H1 (cell line): ENCODE measurements at regions not wholly inside any gene's neighbourhood (a gene's known extent, or its start where the extent isn't known, plus 50 kb on each side); places are given as distances from the start of the nearest gene placed in this dataset.

Experiments
- CTCF ChIA-PET: fragments of 300-600 bp; sonication (Branson Sonifier 250); formaldehyde crosslinking; loops from one replicate; lab custom pipeline; 2021; ENCODE audit not compliant: partially characterized antibody; lab: Charles Lee
- POLR2A ChIA-PET: fragments of 300-600 bp; sonication (Branson Sonifier 250); formaldehyde crosslinking; loops from one replicate; lab custom pipeline; 2021; ENCODE audit warnings: inconsistent platforms; ENCODE audit not compliant: partially characterized antibody; lab: Charles Lee
- DNase-seq, 2 experiments: peaks; one replicate each; pipeline versions ENCODE4 v3.0.0 to v3.0.0-alpha.2; 2010 to 2022; ENCODE audit warnings: low spot score in 2 of 2, low read depth in 1 of 2, mixed read lengths in 1 of 2
- FAIRE-seq: peaks from 2 replicates; lab custom pipeline; 2011; peaks lifted over from hg19 to GRCh38; lab: Jason Lieb, UNC
- H2AFZ ChIP-seq: 2 replicates; pipeline ENCODE4 v1.8.1; 2012; ENCODE audit warnings: low read length, inconsistent platforms
- H2AK5ac ChIP-seq: 2 replicates; pipeline ENCODE4 v1.6.1; 2013; ENCODE audit warnings: low read depth, low read length
- H2BK120ac ChIP-seq: replicated peaks from 2 replicates; pipeline ENCODE3; 2013; ENCODE audit warnings: low read depth, low read length, inconsistent platforms
- H2BK12ac ChIP-seq: 2 replicates; pipeline ENCODE4 v1.6.1; 2013; ENCODE audit warnings: low read depth, low read length
- H2BK15ac ChIP-seq: 2 replicates; pipeline ENCODE4 v1.6.1; 2013; ENCODE audit warnings: low read length
- H2BK20ac ChIP-seq: 2 replicates; pipeline ENCODE4 v1.6.1; 2013; ENCODE audit warnings: low read length
- H2BK5ac ChIP-seq: 2 replicates; pipeline ENCODE4 v1.6.1; 2013; ENCODE audit warnings: low read depth, low read length
- H3K14ac ChIP-seq: 2 replicates; pipeline ENCODE4 v1.6.1; 2013; ENCODE audit warnings: inconsistent platforms; ENCODE audit not compliant: insufficient read length
- H3K18ac ChIP-seq: 2 replicates; pipeline ENCODE4 v1.6.1; 2013; ENCODE audit warnings: low read length; ENCODE audit errors: extremely low read depth
- H3K23ac ChIP-seq: 2 replicates; pipeline ENCODE4 v1.6.1; 2013; ENCODE audit warnings: inconsistent platforms; ENCODE audit not compliant: insufficient read length
- H3K23me2 ChIP-seq: 2 replicates; pipeline ENCODE4 v1.6.1; 2013; ENCODE audit warnings: low read depth, low read length
- H3K27ac ChIP-seq: 2 replicates; pipeline ENCODE4 v1.6.1; 2011; ENCODE audit warnings: low read depth, low read length, inconsistent platforms
- H3K27me3 ChIP-seq, 4 experiments: replicated peaks in 1 of 4; 1 replicate in 1 of 4; 2 replicates in 3 of 4; pipeline versions ENCODE4 v1.6.1 to v1.8.1; 2011 to 2013; ENCODE audit warnings: low read length in 3 of 4, mild to moderate bottlenecking in 3 of 4, inconsistent platforms in 2 of 4, mixed read lengths in 2 of 4, moderate library complexity in 1 of 4; ENCODE audit not compliant: control insufficient read depth in 3 of 4, insufficient read depth in 3 of 4; ENCODE audit errors: extremely low read depth in 1 of 4
- H3K36me3 ChIP-seq, 4 experiments: 2 replicates each; pipeline versions ENCODE4 v1.6.1 to v1.8.1; 2011 to 2013; ENCODE audit warnings: mild to moderate bottlenecking in 4 of 4, low read length in 3 of 4, moderate library complexity in 2 of 4, control low read depth in 1 of 4, inconsistent platforms in 1 of 4; ENCODE audit not compliant: insufficient read depth in 4 of 4, control insufficient read depth in 2 of 4
- H3K4ac ChIP-seq: replicated peaks from 2 replicates; pipeline ENCODE3; 2013; ENCODE audit warnings: low read length, low read depth, mixed read lengths, inconsistent platforms; ENCODE audit not compliant: insufficient read length
- H3K4me1 ChIP-seq, 4 experiments: replicated peaks in 1 of 4; 1 replicate in 1 of 4; 2 replicates in 3 of 4; pipeline versions ENCODE4 v1.6.1 to v1.8.1; 2011 to 2013; ENCODE audit warnings: low read length in 3 of 4, inconsistent platforms in 2 of 4, mixed read lengths in 1 of 4; ENCODE audit not compliant: insufficient read depth in 4 of 4, control insufficient read depth in 3 of 4
- H3K4me2 ChIP-seq, 2 experiments: 2 replicates each; pipeline versions ENCODE4 v1.6.1 to v1.8.1; 2011 to 2013; ENCODE audit warnings: low read depth in 2 of 2, low read length in 2 of 2, control low read depth in 1 of 2, inconsistent platforms in 1 of 2, mild to moderate bottlenecking in 1 of 2; ENCODE audit not compliant: insufficient read depth in 1 of 2
- H3K4me3 ChIP-seq, 4 experiments: fragments of 200-600, 300-600 bp in 1 of 4; sonication (generic), shearing (Covaris generic), sonication (Bioruptor Twin) in 1 of 4; 2 replicates each; pipeline versions ENCODE4 v1.5.1 to v1.8.1; 2011 to 2016; ENCODE audit warnings: low read length in 4 of 4, low read depth in 3 of 4, control low read depth in 2 of 4, inconsistent platforms in 2 of 4, mild to moderate bottlenecking in 2 of 4, mixed read lengths in 1 of 4, moderate library complexity in 1 of 4; ENCODE audit not compliant: insufficient read depth in 2 of 4; ENCODE audit errors: extremely low read depth in 1 of 4
- H3K56ac ChIP-seq: replicated peaks from 2 replicates; pipeline ENCODE3; 2013; ENCODE audit warnings: low read depth, mild to moderate bottlenecking, mixed read lengths, low read length, inconsistent platforms; ENCODE audit not compliant: insufficient read length
- H3K79me1 ChIP-seq: 2 replicates; pipeline ENCODE4 v1.6.1; 2013; ENCODE audit warnings: low read depth, low read length, control low read depth
- H3K79me2 ChIP-seq, 2 experiments: 2 replicates each; pipeline versions ENCODE4 v1.6.1 to v1.8.1; 2012 to 2013; ENCODE audit warnings: low read length in 2 of 2, mild to moderate bottlenecking in 2 of 2, inconsistent platforms in 1 of 2; ENCODE audit not compliant: insufficient read depth in 2 of 2, control insufficient read depth in 1 of 2
- H3K9ac ChIP-seq, 4 experiments: replicated peaks in 1 of 4; 1 replicate in 1 of 4; 2 replicates in 3 of 4; pipeline versions ENCODE4 v1.6.1 to v1.8.1; 2011 to 2013; ENCODE audit warnings: low read depth in 3 of 4, low read length in 3 of 4, control low read depth in 2 of 4, mild to moderate bottlenecking in 2 of 4, moderate library complexity in 2 of 4, inconsistent platforms in 1 of 4; ENCODE audit errors: extremely low read depth in 1 of 4
- H3K9me3 ChIP-seq, 2 experiments: 2 replicates each; pipeline versions ENCODE4 v1.6.1 to v1.8.1; 2012 to 2013; ENCODE audit warnings: mild to moderate bottlenecking in 2 of 2, moderate library complexity in 2 of 2, control low read depth in 1 of 2, inconsistent platforms in 1 of 2, low read depth in 1 of 2, low read length in 1 of 2, mixed read lengths in 1 of 2; ENCODE audit not compliant: insufficient read depth in 2 of 2
- H4K20me1 ChIP-seq, 2 experiments: replicated peaks in 1 of 2; 2 replicates each; pipeline versions ENCODE3 to v1.8.1; 2011 to 2013; ENCODE audit warnings: inconsistent platforms in 2 of 2, low read length in 2 of 2, mild to moderate bottlenecking in 1 of 2; ENCODE audit not compliant: insufficient read depth in 2 of 2, control insufficient read depth in 1 of 2
- H4K5ac ChIP-seq: 2 replicates; pipeline ENCODE4 v1.6.1; 2013; ENCODE audit warnings: low read length, low read depth, mixed read lengths, inconsistent platforms; ENCODE audit not compliant: insufficient read length
- H4K8ac ChIP-seq: 2 replicates; pipeline ENCODE4 v1.8.0; 2013; ENCODE audit warnings: mild to moderate bottlenecking, moderate library complexity, low read length, inconsistent platforms; ENCODE audit not compliant: insufficient read depth; ENCODE audit errors: extremely low read depth
- H4K91ac ChIP-seq: replicated peaks from 2 replicates; pipeline ENCODE3; 2013; ENCODE audit warnings: low read length, mixed read lengths, inconsistent platforms; ENCODE audit not compliant: insufficient read length
- ASH2L ChIP-seq: fragments of 200-600, 300-600 bp; sonication (generic); IDR thresholded peaks from one replicate; pipeline ENCODE4 v1.7.1; 2017; ENCODE audit warnings: low read length
- CBX5 ChIP-seq: fragments of 300-800, 300-1000 bp; sonication (generic); IDR thresholded peaks from 2 replicates; pipeline ENCODE4 v1.7.1; 2016; ENCODE audit warnings: antibody characterized with exemption, low read length, low read depth
- EP300 ChIP-seq, 2 experiments: IDR thresholded peaks; 1 replicate in 1 of 2; 2 replicates in 1 of 2; pipeline ENCODE4 v1.6.1; 2011 to 2012; ENCODE audit warnings: low read depth in 2 of 2, low read length in 2 of 2, mild to moderate bottlenecking in 2 of 2, borderline replicate concordance in 1 of 2, inconsistent platforms in 1 of 2, moderate library complexity in 1 of 2
- GABPA ChIP-seq: IDR thresholded peaks from 2 replicates; pipeline ENCODE4 v1.6.1; 2011; ENCODE audit warnings: mild to moderate bottlenecking, low read length, moderate library complexity, borderline replicate concordance; ENCODE audit not compliant: insufficient read depth
- JUND ChIP-seq: IDR thresholded peaks from 2 replicates; pipeline ENCODE4 v1.6.1; 2011; ENCODE audit warnings: mild to moderate bottlenecking, improper control_type of control experiment, low read length
- KDM4A ChIP-seq: IDR thresholded peaks from one replicate; pipeline ENCODE4 v1.7.1; 2012; ENCODE audit warnings: low read depth, mild to moderate bottlenecking, moderate library complexity, low read length, inconsistent platforms; ENCODE audit not compliant: severe bottlenecking
- RNF2 ChIP-seq: fragments of 200-900, 300-1000 bp; sonication (generic); IDR thresholded peaks from 2 replicates; pipeline ENCODE4 v1.7.1; 2016; ENCODE audit warnings: borderline replicate concordance, low read depth, mild to moderate bottlenecking, antibody characterized with exemption, low read length; ENCODE audit not compliant: poor library complexity, severe bottlenecking; ENCODE audit errors: missing control alignments
- SIX5 ChIP-seq: IDR thresholded peaks from 2 replicates; pipeline ENCODE4 v1.6.1; 2011; ENCODE audit warnings: mild to moderate bottlenecking, low read depth, low read length
- SP2 ChIP-seq: IDR thresholded peaks from 2 replicates; pipeline ENCODE4 v1.6.1; 2012; ENCODE audit warnings: mild to moderate bottlenecking, low read length, inconsistent platforms
- SP4 ChIP-seq: IDR thresholded peaks from 2 replicates; pipeline ENCODE4 v1.6.1; 2012; ENCODE audit warnings: low read length, inconsistent platforms
- TCF12 ChIP-seq: IDR thresholded peaks from 2 replicates; pipeline ENCODE4 v1.6.1; 2011; ENCODE audit warnings: low read depth, mild to moderate bottlenecking, low read length
- WGBS, 2 experiments: shearing (Covaris generic) in 1 of 2; methylation state at CpG; one replicate each; pipeline versions ENCODE4 v1.1.6 to v1.1.7; 2013 to 2015; ENCODE audit warnings: low lambda C conversion rate in 2 of 2, mixed read lengths in 2 of 2, inconsistent platforms in 1 of 2, low coverage in 1 of 2, missing lambda C conversion rate in 1 of 2; ENCODE audit not compliant: insufficient replicate concordance in 2 of 2, insufficient coverage in 1 of 2, insufficient read length in 1 of 2; ENCODE audit errors: extremely low coverage in 1 of 2, missing lambda C conversion rate in 1 of 2; 5-methylcytosine and 5-hydroxymethylcytosine counted together
- TF ChIP-seq, protein P1 (sequence below), 3 experiments: IDR thresholded peaks; 1 replicate in 2 of 3; 2 replicates in 1 of 3; pipeline versions ENCODE4 v1.5.1 to v1.6.1; 2011; ENCODE audit warnings: low read length in 3 of 3, mild to moderate bottlenecking in 3 of 3, inconsistent platforms in 2 of 3, low read depth in 1 of 3, moderate library complexity in 1 of 3; ENCODE audit not compliant: insufficient read depth in 1 of 3; ENCODE audit errors: control extremely low read depth in 1 of 3

- Histone ChIP-seq H3K4me2 (no peak overlapping the region), H2AFZ (no peak overlapping the region), H3K27me3 (no peaks in the 10 kb centered on the region), H3K36me3 (no peaks in the 10 kb centered on the region), H2BK15ac (no peak overlapping the region), H2BK20ac (no peak overlapping the region), H3K23ac (no peak overlapping the region), H3K9me3 (no peaks in the 10 kb centered on the region), H3K27ac (no peak overlapping the region), H2BK5ac (no peak overlapping the region), H2BK12ac (no peak overlapping the region), H3K23me2 (peaks cover 2% of the 10 kb centered on the region; the same call in 1 of the 2 replicates), H3K9ac (no peak overlapping the region), H2AK5ac (no peak overlapping the region), H3K4me3 (no peak overlapping the region), H3K56ac (no peak overlapping the region), H4K20me1 (no peaks in the 10 kb centered on the region), H3K18ac (no peak overlapping the region), H4K8ac (no peak overlapping the region), H3K4ac (no peak overlapping the region), H3K79me2 (no peaks in the 10 kb centered on the region), H3K4me1 (peaks cover 0 to 5% (median 2%) of the 10 kb centered on the region in 4 experiments; a peak in 2 of 7 replicates), H4K5ac (no peak overlapping the region), H3K14ac (no peak overlapping the region), H2BK120ac (no peak overlapping the region), H3K79me1 (no peaks in the 10 kb centered on the region), H4K91ac (no peak overlapping the region)
- DNase-seq (no peak), FAIRE-seq (no peak)
- ChIA-PET POLR2A (no interaction called here), CTCF (interaction anchor here (3.7 kb wide), 1 partner anchor 11 kb away, joined by 19 read pairs; no protein-coding TSS in a partner anchor)
- WGBS, 2 experiments, result 100% methylated on average over 1 of the region's 1 CpG; no CpG with 5 or more reads in 1 of the 2 experiments
- TF ChIP-seq GABPA (no peak), KDM4A (no peak), SP4 (no peak), SP2 (no peak), TCF12 (no peak), EP300 (IDR thresholded peaks at IDR 0.05; ENCODE audit: borderline replicate concordance in 1 of 2, low read depth in 2 of 2, low read length in 2 of 2) (no peak), SIX5 (no peak), RNF2 (no peak), JUND (no peak), ASH2L (no peak), CBX5 (no peak)
- TF ChIP-seq, protein P1, sequence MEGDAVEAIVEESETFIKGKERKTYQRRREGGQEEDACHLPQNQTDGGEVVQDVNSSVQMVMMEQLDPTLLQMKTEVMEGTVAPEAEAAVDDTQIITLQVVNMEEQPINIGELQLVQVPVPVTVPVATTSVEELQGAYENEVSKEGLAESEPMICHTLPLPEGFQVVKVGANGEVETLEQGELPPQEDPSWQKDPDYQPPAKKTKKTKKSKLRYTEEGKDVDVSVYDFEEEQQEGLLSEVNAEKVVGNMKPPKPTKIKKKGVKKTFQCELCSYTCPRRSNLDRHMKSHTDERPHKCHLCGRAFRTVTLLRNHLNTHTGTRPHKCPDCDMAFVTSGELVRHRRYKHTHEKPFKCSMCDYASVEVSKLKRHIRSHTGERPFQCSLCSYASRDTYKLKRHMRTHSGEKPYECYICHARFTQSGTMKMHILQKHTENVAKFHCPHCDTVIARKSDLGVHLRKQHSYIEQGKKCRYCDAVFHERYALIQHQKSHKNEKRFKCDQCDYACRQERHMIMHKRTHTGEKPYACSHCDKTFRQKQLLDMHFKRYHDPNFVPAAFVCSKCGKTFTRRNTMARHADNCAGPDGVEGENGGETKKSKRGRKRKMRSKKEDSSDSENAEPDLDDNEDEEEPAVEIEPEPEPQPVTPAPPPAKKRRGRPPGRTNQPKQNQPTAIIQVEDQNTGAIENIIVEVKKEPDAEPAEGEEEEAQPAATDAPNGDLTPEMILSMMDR (IDR thresholded peaks at IDR 0.05; ENCODE audit: control extremely low read depth in 1 of 3, insufficient read depth in 1 of 3, low read depth in 1 of 3, low read length in 3 of 3), result no peak
These were observed 2115.0 kb downstream of the MAT2B start for GRCh38 chr5:165620394-165620793.
